Raji (cell line): ENCODE measurements at regions not wholly inside any gene's neighbourhood (a gene's known extent, or its start where the extent isn't known, plus 50 kb on each side); places are given as distances from the start of the nearest gene placed in this dataset.

Experiments
- POLR2A ChIP-seq: IDR thresholded peaks from 2 replicates; pipeline ENCODE4 v1.6.1; 2011; ENCODE audit warnings: low read depth, low read length, control low read depth; ENCODE audit not compliant: insufficient read depth

DNA sequence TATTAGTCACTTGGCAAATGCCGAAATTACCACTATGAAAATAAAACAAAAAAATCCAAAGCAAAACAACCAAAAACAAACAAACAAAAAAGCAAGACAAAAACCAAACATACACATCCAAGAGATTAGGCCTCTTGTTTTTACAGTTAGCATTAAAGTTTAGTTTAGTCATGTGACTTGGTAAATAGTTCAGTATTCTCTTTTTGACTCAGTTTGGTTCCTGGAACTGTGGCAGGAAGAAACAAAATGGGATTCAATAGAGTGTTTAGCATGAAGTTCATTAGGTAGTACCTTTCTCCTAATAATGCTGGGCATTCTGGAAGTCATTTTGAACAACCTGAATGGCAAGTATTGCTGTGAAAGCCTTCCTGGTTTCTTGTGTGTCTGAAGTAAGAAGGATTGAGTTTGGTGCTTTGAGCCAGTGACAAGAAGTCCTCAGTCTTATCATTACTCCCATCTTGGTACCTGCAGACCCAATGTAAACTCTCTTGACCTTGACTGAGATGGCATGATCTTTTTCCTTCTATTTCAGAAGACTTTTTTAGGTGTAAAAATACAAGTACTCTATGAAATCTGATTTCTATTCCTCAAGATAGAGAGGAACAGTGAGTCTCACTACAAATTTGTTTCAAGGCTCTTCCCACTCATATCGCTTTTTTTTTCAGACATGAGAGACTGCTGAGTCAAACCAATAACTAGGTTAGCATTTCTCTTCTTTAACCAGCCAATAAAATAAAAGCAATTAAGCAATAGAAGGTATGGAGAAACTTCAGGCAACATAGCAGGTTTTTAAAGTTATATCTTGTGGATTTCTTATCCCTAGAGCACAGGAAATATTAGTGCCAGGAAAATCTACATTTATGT, 223.6 kb upstream of the PREP start:
- no peak for TF ChIP-seq POLR2A

DNA sequence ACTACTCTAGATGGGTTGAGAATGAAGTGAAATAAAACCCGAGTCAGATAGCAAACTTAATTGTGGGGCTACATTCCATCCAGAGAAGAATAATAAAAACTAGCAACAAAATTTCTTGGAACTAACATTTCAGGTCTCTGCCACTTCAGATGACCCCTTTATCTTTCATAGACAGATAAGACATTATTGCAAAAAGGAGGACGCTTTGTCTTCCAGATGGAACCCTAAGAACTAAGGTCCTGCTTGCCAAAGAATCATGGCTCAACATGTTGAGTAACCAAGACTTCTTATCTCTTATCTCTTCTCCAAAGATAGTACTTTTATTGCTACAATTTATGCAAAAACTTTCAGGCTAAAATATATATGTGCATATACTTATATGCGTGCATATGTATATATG, 221.1 kb upstream of the PREP start:
- no peak for TF ChIP-seq POLR2A

DNA sequence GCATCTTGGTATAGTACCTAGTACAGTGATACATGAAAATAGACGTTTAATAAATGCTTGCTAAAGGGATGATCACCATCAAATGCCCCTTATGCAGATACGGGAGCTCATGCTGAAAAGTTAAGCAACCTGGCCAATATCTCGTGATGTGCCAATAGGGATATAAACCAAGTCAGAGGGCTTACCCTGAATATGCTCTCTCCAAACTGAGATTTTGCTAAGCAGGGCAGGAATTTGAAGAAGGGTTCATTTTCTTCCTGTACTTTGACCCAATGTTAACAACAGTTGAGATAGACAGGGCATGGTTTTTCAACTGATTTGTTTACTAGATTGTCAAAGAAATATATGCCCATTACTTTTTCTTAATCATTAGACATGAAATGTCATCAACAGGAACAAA, 219.3 kb upstream of the PREP start:
- no peak for TF ChIP-seq POLR2A

DNA sequence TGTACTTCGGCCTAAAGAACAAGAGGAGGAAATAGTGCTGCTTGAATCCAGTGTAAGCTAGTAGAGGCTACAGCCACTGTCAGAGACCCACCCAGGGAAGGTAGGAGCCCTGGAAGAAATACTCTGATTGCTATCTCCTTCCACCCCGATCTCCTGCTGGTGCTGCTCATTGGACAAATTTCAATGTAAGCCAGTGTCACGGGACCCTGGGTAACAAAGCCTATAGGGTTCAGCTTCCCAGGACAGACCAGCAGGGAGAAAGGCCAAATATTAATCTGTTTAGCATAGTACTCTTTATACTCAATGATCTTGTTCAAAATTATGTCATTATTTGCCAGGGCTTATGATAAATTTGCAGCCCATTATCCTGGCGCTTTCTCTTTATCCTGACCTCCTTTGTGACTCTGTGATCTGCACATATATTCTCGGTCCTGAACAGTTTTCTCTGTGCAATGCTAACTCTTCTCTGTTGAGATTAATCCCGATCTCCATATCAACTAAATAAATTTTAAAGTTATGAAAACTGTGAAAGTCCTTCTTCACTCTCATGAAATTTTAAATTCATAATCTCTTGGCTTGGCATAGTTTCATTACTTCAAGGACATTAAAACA, 218.8 kb upstream of the PREP start:
- TF ChIP-seq POLR2A, result no peak

DNA sequence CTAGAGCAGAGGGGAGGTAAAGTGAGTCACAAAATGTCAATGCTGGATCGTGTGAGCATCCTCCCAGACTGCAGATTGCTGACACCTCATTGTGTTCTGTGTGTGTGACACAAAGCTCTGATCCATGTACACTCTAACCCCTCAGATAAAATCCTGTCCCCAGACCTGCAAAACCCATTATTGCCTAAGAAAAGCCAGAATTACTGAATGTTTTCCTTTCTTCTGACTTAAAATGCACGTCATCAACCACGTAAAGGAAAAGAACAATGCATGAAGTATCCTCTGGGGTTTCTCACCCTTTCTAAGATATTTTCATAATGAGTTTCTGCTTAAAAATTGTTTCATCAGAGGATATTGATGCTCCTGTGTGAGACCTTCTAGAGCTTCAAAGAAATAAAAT, 218.0 kb upstream of the PREP start:
- no peak for TF ChIP-seq POLR2A

GRCh38 chr6:105619971-105620741, 217.3 kb upstream of the PREP start:
- TF ChIP-seq POLR2A, result no peak

GRCh38 chr6:105618247-105618646, 215.4 kb upstream of the PREP start:
- no peak for TF ChIP-seq POLR2A

GRCh38 chr6:105616521-105616920, 213.6 kb upstream of the PREP start:
- no peak for TF ChIP-seq POLR2A

GRCh38 chr6:105611606-105612005, 208.7 kb upstream of the PREP start:
- TF ChIP-seq POLR2A, result no peak

DNA sequence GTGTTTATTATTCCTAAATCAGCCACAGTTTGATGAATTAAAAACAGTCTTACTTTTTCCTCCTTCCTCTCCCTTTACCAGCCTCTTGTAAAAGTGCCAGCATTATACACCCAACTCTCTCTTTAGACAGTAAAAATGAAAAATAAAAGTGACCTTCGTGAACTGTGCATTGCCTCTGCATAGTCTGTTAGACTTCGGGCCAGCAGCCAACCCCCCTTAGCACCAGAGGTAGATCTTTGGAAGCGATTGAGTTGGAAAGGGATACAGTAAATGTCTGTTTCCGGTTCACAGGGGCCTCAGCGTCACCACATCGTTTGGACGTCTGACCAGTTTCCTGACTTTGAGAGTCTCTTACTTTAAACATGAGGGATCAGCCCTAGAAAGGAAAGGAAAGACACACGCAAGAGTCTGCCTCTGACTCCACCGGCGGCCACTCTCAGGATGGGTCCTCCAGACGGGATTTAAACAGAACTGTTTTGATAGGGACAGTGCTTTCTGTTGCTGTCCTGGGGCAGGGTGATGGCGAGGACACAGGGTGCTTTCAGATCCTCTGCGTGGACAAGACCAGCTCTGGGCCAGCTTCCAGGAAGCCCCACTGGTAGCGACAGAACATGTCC, 206.6 kb upstream of the PREP start:
- no peak for TF ChIP-seq POLR2A

DNA sequence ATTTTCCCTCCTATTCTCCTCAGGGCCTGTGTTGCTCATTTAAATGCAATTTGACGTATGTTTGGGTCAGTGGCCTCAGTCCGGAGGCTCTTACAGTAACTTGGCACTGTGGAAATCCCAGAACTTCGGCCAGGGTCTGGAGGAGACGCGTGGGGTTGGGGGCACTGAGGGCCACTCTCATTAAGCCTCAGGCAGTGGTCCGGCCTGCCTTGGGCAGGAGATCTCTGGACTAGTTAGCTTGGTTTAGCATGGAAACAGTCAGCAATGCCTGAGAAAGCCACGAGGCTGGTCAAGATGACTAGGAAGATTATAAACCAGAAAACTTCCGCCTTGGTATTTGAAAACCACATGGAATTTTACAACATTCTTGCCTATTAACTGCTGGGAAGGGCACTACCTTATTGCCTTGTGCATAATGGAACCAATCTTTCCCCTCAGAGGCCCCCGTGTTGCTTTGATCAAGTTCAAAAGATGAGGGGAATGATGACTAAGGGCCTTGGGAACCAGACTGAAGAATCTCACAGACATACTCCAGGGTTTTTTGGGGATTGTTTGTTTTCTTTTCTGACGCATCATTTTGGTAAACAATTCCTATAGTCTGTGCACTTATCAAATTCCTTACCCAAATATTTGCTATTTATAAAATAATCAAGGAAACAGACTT, 206.0 kb upstream of the PREP start:
- TF ChIP-seq POLR2A, result no peak

GRCh38 chr6:105607636-105608621, 205.0 kb upstream of the PREP start:
- no peak for TF ChIP-seq POLR2A

- no peak for TF ChIP-seq POLR2A
Observed at GRCh38 chr6:105606831-105607463, 204.1 kb upstream of the PREP start.
